NT2/D1 (cell line): ENCODE measurements at regions not wholly inside any gene's neighbourhood (a gene's known extent, or its start where the extent isn't known, plus 50 kb on each side); places are given as distances from the start of the nearest gene placed in this dataset.

Experiments used
- YY1 ChIP-seq: IDR thresholded peaks from 2 replicates; pipeline ENCODE4 v1.6.1; 2011; ENCODE audit not compliant: insufficient read length, insufficient read depth
- ZNF274 ChIP-seq: IDR thresholded peaks from 2 replicates; pipeline ENCODE4 v1.6.1; 2011; ENCODE audit warnings: mild to moderate bottlenecking, low read depth, low read length

DNA sequence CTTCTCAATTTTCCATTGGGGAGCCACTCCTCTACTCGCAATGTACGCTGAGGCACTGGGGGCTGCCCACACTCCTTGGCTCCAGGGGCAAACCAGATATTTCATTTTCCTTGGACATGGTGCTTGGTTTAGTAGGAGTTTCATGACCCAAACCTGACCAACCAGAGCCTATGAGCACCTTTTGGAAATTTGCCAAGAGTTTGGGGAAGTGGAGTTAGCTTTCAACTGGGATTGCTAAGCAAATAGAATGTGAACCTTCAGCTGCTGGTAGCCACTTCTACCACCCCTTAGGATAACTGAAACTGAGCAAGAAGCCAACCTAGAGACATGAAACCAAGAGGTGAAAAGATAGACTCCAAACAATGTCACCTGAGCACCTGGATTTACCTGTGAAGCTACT, 74.9 kb upstream of the COL13A1 start:
- TF ChIP-seq ZNF274 (no peak), YY1 (no peak)
